ENCODE measurements at regions not wholly inside any gene's neighbourhood (a gene's known extent, or its start where the extent isn't known, plus 50 kb on each side); places are given as distances from the start of the nearest gene placed in this dataset.
"Not testable (repeated sequence)": the region's sequence is repeated elsewhere in the genome, so short reads cannot be mapped to it uniquely, and the experiment has no call there.

- H3K9me3 ChIP-seq; H3K4me3 ChIP-seq; H3K36me3 ChIP-seq; H3K27me3 ChIP-seq; intact Hi-C loops (cut with DNase I); H3K4me1 ChIP-seq; DNase-seq (ENCODE audit: low spot score in 2 of 2); H3K27ac ChIP-seq: not testable (repeated sequence)
Measured at GRCh38 chr2:114018464-114018863, 128.6 kb downstream of the ACTR3 start.

DNA sequence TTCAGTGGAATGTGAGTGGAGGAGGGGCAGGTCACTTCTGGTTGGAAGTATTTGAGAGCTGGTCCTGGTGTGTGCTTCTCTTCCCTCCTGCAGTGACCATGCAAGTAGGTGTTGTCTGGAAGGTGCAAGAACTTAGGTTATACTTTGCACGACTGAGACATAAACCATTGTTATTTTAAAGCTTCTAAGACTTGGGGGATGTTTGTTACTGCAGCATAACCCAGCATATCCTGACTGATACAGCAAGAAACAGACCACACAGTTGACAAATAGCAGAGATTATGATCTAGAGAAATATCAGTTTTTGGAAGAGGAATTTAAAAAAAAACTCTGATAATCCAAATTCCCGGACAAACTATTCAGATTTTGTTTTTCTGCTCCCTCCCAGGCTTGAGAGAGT lies 130.8 kb downstream of the ACTR3 start:
- no peaks in the 10 kb centered on the region for H3K27me3 ChIP-seq
- DNase-seq (ENCODE audit: low spot score in 2 of 2), result no peak
- H3K27ac ChIP-seq, result no peak overlapping the region
- intact Hi-C loops (cut with DNase I), result no loop called here
- no peaks in the 10 kb centered on the region for H3K9me3 ChIP-seq
- H3K4me3 ChIP-seq, result no peak overlapping the region
- no peak for TF ChIP-seq CTCF (IDR thresholded peaks at IDR 0.05)
- H3K4me1 ChIP-seq, result no peaks in the 10 kb centered on the region
- H3K36me3 ChIP-seq, result no peaks in the 10 kb centered on the region

- Histone ChIP-seq H3K27ac (no peak overlapping the region), H3K9me3 (no peaks in the 10 kb centered on the region), H3K36me3 (no peaks in the 10 kb centered on the region), H3K27me3 (no peaks in the 10 kb centered on the region), H3K4me1 (no peaks in the 10 kb centered on the region), H3K4me3 (no peak overlapping the region)
- no peak for DNase-seq (ENCODE audit: low spot score in 2 of 2)
- intact Hi-C loops (cut with DNase I), result no loop called here
- no peak for TF ChIP-seq CTCF (IDR thresholded peaks at IDR 0.05)
Measured at GRCh38 chr2:114022360-114023085, 132.6 kb downstream of the ACTR3 start.

DNA sequence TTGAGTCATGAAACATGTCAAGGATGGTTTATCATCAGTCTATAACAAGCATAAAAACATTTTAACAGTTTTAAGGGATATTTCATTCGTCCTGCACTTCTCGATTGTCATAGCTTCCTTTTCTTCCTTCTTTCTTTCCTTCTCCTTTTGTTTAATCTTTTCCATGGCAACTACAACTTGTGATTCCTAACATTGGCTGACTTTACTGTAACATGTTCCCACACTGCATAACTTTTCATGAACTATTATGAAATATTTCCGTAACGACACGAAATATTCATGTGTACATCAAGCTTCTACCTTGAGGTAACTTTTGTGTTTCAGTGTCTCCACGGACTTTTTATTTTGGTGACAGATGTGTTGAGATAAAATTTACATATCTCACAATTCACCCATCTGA lies 134.4 kb downstream of the ACTR3 start:
- H3K4me1 ChIP-seq, result no peaks in the 10 kb centered on the region
- intact Hi-C loops (cut with DNase I), result no loop called here

GRCh38 chr2:114025030-114025429 lies 135.1 kb downstream of the ACTR3 start:
- Histone ChIP-seq H3K27me3 (no peaks in the 10 kb centered on the region), H3K4me1 (no peaks in the 10 kb centered on the region), H3K27ac (no peak overlapping the region), H3K36me3 (no peaks in the 10 kb centered on the region), H3K9me3 (no peaks in the 10 kb centered on the region), H3K4me3 (no peak overlapping the region)
- no peak for TF ChIP-seq CTCF (IDR thresholded peaks at IDR 0.05)
- DNase-seq (ENCODE audit: low spot score in 2 of 2), result no peak
- intact Hi-C loops (cut with DNase I), result no loop called here

More for the DNA sequence above, 134.4 kb downstream of the ACTR3 start:
- no peak for TF ChIP-seq CTCF (IDR thresholded peaks at IDR 0.05)
- Histone ChIP-seq H3K36me3 (no peaks in the 10 kb centered on the region), H3K27ac (no peak overlapping the region), H3K27me3 (no peaks in the 10 kb centered on the region), H3K9me3 (no peaks in the 10 kb centered on the region), H3K4me3 (no peak overlapping the region)
- DNase-seq (ENCODE audit: low spot score in 2 of 2), result no peak

DNA sequence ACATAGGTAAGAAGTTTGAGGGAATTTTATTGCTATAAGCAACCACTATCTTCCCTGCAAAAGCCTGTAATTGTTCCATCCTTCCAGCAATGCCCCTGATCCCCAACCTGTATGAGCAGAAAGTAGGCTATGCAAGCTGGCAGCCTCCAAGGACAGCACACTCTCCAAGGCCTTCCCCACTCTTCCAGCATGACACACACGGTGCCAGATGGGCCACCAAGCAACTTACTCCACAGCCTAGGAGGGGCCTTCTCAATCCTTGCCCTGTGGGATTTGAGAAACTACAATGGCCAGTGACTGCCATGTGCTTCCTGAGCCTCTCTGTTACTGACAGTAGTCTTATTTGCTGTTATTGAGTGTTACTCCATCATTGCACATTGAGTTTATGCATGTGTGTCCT lies 137.5 kb downstream of the ACTR3 start:
- Histone ChIP-seq H3K9me3 (no peaks in the 10 kb centered on the region), H3K4me3 (no peak overlapping the region), H3K36me3 (no peaks in the 10 kb centered on the region), H3K27me3 (no peaks in the 10 kb centered on the region), H3K27ac (no peak overlapping the region), H3K4me1 (no peaks in the 10 kb centered on the region)
- intact Hi-C loops (cut with DNase I), result no loop called here
- DNase-seq (ENCODE audit: low spot score in 2 of 2), result no peak
- TF ChIP-seq CTCF (IDR thresholded peaks at IDR 0.05), result no peak

Data from ascending aorta (tissue), 2 donors.